Jurkat, Clone E6-1 (cell line): ENCODE measurements at regions not wholly inside any gene's neighbourhood (a gene's known extent, or its start where the extent isn't known, plus 50 kb on each side); places are given as distances from the start of the nearest gene placed in this dataset.

ENCODE experiments used
- DNase-seq: peaks from one replicate; pipeline ENCODE4 v3.0.0-alpha.2; 2011; ENCODE audit warnings: low read depth, low spot score
- H3K4me3 ChIP-seq: 2 replicates; pipeline ENCODE4 v1.5.1; 2011; ENCODE audit warnings: mild to moderate bottlenecking, low read length, control low read depth, moderate library complexity

DNA sequence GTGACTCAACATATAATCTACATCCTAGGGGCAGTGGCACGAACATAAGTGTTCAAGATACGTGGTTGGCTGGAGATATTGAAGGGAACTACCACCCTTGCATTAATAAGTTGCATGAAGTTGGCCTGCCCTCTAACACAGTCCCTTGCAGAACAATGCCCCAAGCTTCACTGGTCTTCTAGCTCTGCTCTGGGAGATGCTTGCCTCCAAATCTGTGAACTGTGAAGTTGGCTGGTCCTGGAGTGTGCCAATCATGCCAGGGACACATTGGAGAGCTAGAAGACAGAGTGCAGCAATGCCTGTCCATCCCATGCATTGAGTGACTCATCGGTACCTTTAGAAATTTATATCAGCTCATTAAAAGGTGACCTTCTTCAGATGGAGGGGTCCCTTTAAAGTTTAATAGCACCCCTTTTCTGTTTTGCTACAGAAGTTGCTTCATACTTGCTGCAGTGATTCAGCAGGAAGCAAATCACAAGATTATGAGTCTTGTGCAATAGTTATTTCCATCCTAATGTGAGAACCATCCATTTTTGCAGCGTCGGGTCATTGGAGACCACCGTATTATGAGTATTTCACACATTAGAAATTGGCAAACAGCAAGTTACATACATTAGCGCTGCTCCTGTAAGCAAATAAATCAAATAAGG is 55.2 kb upstream of the KAZN start:
- no peak for DNase-seq
- no peak overlapping the region for H3K4me3 ChIP-seq

DNA sequence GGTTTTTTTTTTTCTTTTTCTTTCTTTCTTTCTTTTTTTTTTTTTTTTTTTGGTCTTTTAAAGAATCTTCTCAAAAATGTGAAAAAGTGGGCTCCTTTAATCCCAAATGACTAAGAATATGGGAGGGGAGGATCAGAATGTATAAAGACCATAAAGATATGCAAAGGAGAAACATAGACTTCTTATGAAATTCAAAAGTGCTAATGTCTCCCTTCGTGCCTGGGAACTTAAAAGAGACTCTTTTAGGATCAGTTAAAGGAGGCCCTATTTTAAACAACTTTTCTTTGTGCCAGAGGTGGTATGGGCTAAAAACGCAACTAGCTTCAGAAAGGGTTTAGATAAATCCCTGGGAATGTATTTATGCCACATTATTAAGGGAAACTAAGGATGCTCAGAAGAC is 54.2 kb upstream of the KAZN start:
- no peak for DNase-seq
- H3K4me3 ChIP-seq = no peak overlapping the region

DNA sequence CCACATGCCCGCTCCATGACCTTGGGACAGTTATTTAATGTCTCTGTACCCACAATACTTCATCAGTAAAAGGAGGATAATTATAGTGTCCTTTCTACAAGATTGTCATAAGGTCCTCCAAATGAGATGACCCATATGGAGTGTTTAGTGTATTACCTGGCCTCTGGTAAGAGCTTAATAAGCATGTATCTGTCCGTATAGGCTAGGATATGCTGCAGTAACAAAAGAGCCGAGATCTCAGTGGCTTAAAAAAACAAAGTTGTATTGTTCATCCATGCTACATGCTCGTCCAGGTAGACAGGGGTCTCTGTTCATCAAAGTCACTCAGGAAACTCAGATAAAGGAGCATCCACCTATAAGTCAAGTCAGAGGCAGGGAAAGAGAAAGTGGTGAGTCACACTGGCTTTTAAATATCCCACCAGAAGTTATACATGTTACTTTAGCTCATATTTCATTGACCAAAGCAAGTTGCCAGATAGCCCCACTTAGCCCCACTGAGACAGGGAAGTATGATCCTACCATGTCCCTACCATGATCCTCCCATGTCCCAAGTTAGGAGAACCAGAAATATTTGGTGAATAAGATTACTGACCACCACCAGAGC is 53.0 kb upstream of the KAZN start:
- H3K4me3 ChIP-seq = no peak overlapping the region
- no peak for DNase-seq

DNA sequence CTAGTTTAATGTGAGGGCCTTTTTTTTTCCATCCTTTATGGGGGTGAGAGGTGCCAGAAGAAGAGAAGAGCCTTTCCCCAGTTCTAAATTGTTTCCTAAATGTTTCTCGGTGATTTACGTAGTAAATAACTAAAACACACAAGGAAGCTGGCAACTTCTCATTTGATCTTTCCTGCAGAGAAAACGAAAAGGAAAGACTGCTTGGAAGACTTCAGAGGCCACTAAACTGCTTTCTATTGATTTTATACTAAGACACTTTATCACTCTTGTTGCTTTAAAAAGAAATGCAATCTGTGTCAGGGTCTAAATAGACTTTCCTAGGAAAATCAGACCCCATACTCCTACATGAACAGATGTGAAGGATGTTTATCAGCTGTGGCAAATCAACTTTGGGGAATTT is 52.1 kb upstream of the KAZN start:
- DNase-seq = no peak
- H3K4me3 ChIP-seq = no peak overlapping the region
